Naive thymus-derived CD4-positive, alpha-beta T cell (primary cell): ENCODE measurements at regions not wholly inside any gene's neighbourhood (a gene's known extent, or its start where the extent isn't known, plus 50 kb on each side); places are given as distances from the start of the nearest gene placed in this dataset.
"Not testable (repeated sequence)": the region's sequence is repeated elsewhere in the genome, so short reads cannot be mapped to it uniquely, and the experiment has no call there.

Experiments
- ATAC-seq: fragments of 150-1000 bp; cut with Tn5 transposase; 2 replicates; pipeline ENCODE4 v1.10.0; 2021; ENCODE audit warnings: mild to moderate bottlenecking, moderate library complexity
- CTCF ChIA-PET: fragments of 350-600 bp; sonication (Branson Sonifier 250); formaldehyde crosslinking; loops from one replicate; lab custom pipeline; 2021; ENCODE audit warnings: antibody characterized with exemption; lab: Charles Lee
- POLR2A ChIA-PET: fragments of 350-600 bp; sonication (Branson Sonifier 250); formaldehyde crosslinking; loops from one replicate; lab custom pipeline; 2021; ENCODE audit warnings: antibody characterized with exemption, inconsistent platforms; lab: Charles Lee
- DNase-seq, 9 donors: peaks; one replicate each; pipeline versions ENCODE4 v3.0.0 to v3.0.0-alpha.2; 2020 to 2022; ENCODE audit warnings: mixed read lengths in 1 of 9
- H3K27ac ChIP-seq: one replicate; pipeline ENCODE4 v1.7.0; 2013; ENCODE audit warnings: mild to moderate bottlenecking, low read depth, low read length, moderate library complexity
- H3K27me3 ChIP-seq, 2 donors: one replicate each; pipeline ENCODE4 v1.7.0; 2013; ENCODE audit warnings: low read length in 2 of 2, mild to moderate bottlenecking in 2 of 2, moderate library complexity in 2 of 2; ENCODE audit not compliant: control insufficient read depth in 2 of 2, insufficient read depth in 2 of 2
- H3K36me3 ChIP-seq, 3 experiments: 1 replicate in 2 of 3; 2 replicates in 1 of 3; pipeline ENCODE4 v1.7.0; 2013; ENCODE audit warnings: low read length in 3 of 3, mild to moderate bottlenecking in 3 of 3, moderate library complexity in 1 of 3; ENCODE audit not compliant: insufficient read depth in 3 of 3, control insufficient read depth in 2 of 3
- H3K4me1 ChIP-seq, 2 donors: one replicate each; pipeline ENCODE4 v1.7.0; 2013; ENCODE audit warnings: low read length in 2 of 2, mild to moderate bottlenecking in 2 of 2, moderate library complexity in 1 of 2; ENCODE audit not compliant: control insufficient read depth in 2 of 2, insufficient read depth in 2 of 2
- H3K4me3 ChIP-seq: 2 replicates; pipeline ENCODE4 v1.7.0; 2013; ENCODE audit warnings: mild to moderate bottlenecking, low read length
- H3K9me3 ChIP-seq, 3 experiments: 1 replicate in 2 of 3; 2 replicates in 1 of 3; pipeline ENCODE4 v1.7.0; 2013; ENCODE audit warnings: low read length in 3 of 3; ENCODE audit not compliant: control insufficient read depth in 2 of 3
- H3K27ac Mint-ChIP-seq, 9 donors: one replicate each; pipeline ENCODE4 v1.8.0; 2020 to 2022; ENCODE audit warnings: mixed read lengths in 9 of 9, mild to moderate bottlenecking in 8 of 9, moderate library complexity in 5 of 9, inconsistent platforms in 2 of 9
- H3K27me3 Mint-ChIP-seq, 5 donors: one replicate each; pipeline ENCODE4 v1.8.0; 2021 to 2022; ENCODE audit warnings: mixed read lengths in 5 of 5, mild to moderate bottlenecking in 1 of 5
- H3K36me3 Mint-ChIP-seq, 5 donors: one replicate each; pipeline ENCODE4 v1.8.0; 2020 to 2022; ENCODE audit warnings: mixed read lengths in 5 of 5, mild to moderate bottlenecking in 3 of 5, inconsistent platforms in 1 of 5
- H3K4me1 Mint-ChIP-seq, 7 donors: one replicate each; pipeline ENCODE4 v1.8.0; 2020 to 2022; ENCODE audit warnings: mixed read lengths in 7 of 7, mild to moderate bottlenecking in 3 of 7, inconsistent platforms in 1 of 7
- H3K4me3 Mint-ChIP-seq, 10 donors: one replicate each; pipeline ENCODE4 v1.8.0; 2020 to 2022; ENCODE audit warnings: mild to moderate bottlenecking in 10 of 10, mixed read lengths in 10 of 10, moderate library complexity in 6 of 10, inconsistent platforms in 2 of 10
- H3K9me3 Mint-ChIP-seq, 11 donors: one replicate each; pipeline ENCODE4 v1.8.0; 2020 to 2022; ENCODE audit warnings: mixed read lengths in 11 of 11, mild to moderate bottlenecking in 4 of 11, inconsistent platforms in 1 of 11, moderate library complexity in 1 of 11
- intact Hi-C, 2 donors: fragments of 100-400 bp; cut with micrococcal nuclease; formaldehyde crosslinking; loops; one replicate each; pipeline ENCODE4 v1.15.1; 2023

GRCh38 chr1:233816348-233816747, 88.1 kb upstream of the SLC35F3 start:
- peaks cover 0 to 5% (median 1%) of the 10 kb centered on the region in 11 donors for H3K9me3 Mint-ChIP-seq
- Histone ChIP-seq H3K27ac (no peak overlapping the region), H3K9me3 (no peaks in the 10 kb centered on the region), H3K4me3 (no peak overlapping the region), H3K36me3 (no peaks in the 10 kb centered on the region), H3K27me3 (no peaks in the 10 kb centered on the region), H3K4me1 (no peaks in the 10 kb centered on the region)
- no peak for DNase-seq
- intact Hi-C loops: no loop called here
- no peak overlapping the region for H3K27ac Mint-ChIP-seq
- peaks cover 0 to 31% (median 16%) of the 10 kb centered on the region in 5 donors for H3K27me3 Mint-ChIP-seq
- ChIA-PET CTCF (no interaction called here), POLR2A (no interaction called here)
- ATAC-seq: no peak
- H3K36me3 Mint-ChIP-seq: no peaks in the 10 kb centered on the region
- H3K4me1 Mint-ChIP-seq: no peaks in the 10 kb centered on the region
- H3K4me3 Mint-ChIP-seq: no peak overlapping the region

- intact Hi-C loops: no loop called here
- DNase-seq (no peak), ATAC-seq (no peak)
- no peaks in the 10 kb centered on the region for H3K36me3 Mint-ChIP-seq
- ChIA-PET CTCF (no interaction called here), POLR2A (no interaction called here)
- H3K27ac ChIP-seq: no peak overlapping the region
- no peaks in the 10 kb centered on the region for H3K27me3 ChIP-seq
- no peaks in the 10 kb centered on the region for H3K4me1 ChIP-seq
- peaks cover 0 to 16% (median 12%) of the 10 kb centered on the region in 5 donors for H3K27me3 Mint-ChIP-seq
- H3K36me3 ChIP-seq: no peaks in the 10 kb centered on the region
- no peaks in the 10 kb centered on the region for H3K4me1 Mint-ChIP-seq
- no peak overlapping the region for H3K4me3 Mint-ChIP-seq
- H3K9me3 ChIP-seq: no peaks in the 10 kb centered on the region
- no peak overlapping the region for H3K4me3 ChIP-seq
- peaks cover 0 to 11% (median 4%) of the 10 kb centered on the region in 11 donors for H3K9me3 Mint-ChIP-seq
- H3K27ac Mint-ChIP-seq: no peak overlapping the region
These were observed 85.4 kb upstream of the SLC35F3 start for GRCh38 chr1:233819042-233819441.

- peaks cover 0 to 35% (median 15%) of the 10 kb centered on the region in 11 donors for H3K9me3 Mint-ChIP-seq
- H3K4me3 Mint-ChIP-seq, H3K36me3 ChIP-seq, CTCF ChIA-PET, H3K9me3 ChIP-seq, POLR2A ChIA-PET, intact Hi-C loops, H3K36me3 Mint-ChIP-seq, H3K27ac ChIP-seq, H3K27ac Mint-ChIP-seq, H3K4me1 Mint-ChIP-seq, H3K4me3 ChIP-seq, H3K27me3 ChIP-seq, DNase-seq, H3K4me1 ChIP-seq, ATAC-seq, H3K27me3 Mint-ChIP-seq: not testable (repeated sequence)
These were observed 80.3 kb upstream of the SLC35F3 start for GRCh38 chr1:233824179-233824578.

- H3K4me3 Mint-ChIP-seq, H3K36me3 ChIP-seq, POLR2A ChIA-PET, H3K4me3 ChIP-seq, H3K27me3 ChIP-seq, H3K27ac Mint-ChIP-seq, H3K27me3 Mint-ChIP-seq, H3K4me1 Mint-ChIP-seq, ATAC-seq, H3K36me3 Mint-ChIP-seq, H3K27ac ChIP-seq, H3K4me1 ChIP-seq, intact Hi-C loops, H3K9me3 ChIP-seq, CTCF ChIA-PET, DNase-seq: not testable (repeated sequence)
- H3K9me3 Mint-ChIP-seq: peaks cover 7 to 69% (median 33%) of the 10 kb centered on the region in 11 donors
These were observed 76.5 kb upstream of the SLC35F3 start for GRCh38 chr1:233827937-233828336.

GRCh38 chr1:233828480-233828879, 76.0 kb upstream of the SLC35F3 start:
- ATAC-seq (no peak), DNase-seq (no peak)
- Mint-ChIP-seq H3K27me3 (no peaks in the 10 kb centered on the region), H3K4me1 (no peaks in the 10 kb centered on the region), H3K9me3 (peaks cover 6 to 68% (median 33%) of the 10 kb centered on the region in 11 donors), H3K4me3 (no peak overlapping the region), H3K36me3 (peaks cover 0 to 6% (median 0%) of the 10 kb centered on the region in 5 donors), H3K27ac (no peak overlapping the region)
- no peaks in the 10 kb centered on the region for H3K27me3 ChIP-seq
- no peaks in the 10 kb centered on the region for H3K9me3 ChIP-seq
- no peaks in the 10 kb centered on the region for H3K36me3 ChIP-seq
- H3K4me1 ChIP-seq: no peaks in the 10 kb centered on the region
- intact Hi-C loops: no loop called here
- no peak overlapping the region for H3K27ac ChIP-seq
- CTCF ChIA-PET: no interaction called here
- POLR2A ChIA-PET: interaction anchor here (0.5 kb wide), 1 partner anchor 872 kb away, joined by 3 read pairs; no protein-coding TSS in a partner anchor
- H3K4me3 ChIP-seq: no peak overlapping the region

GRCh38 chr1:233834609-233835008, 69.9 kb upstream of the SLC35F3 start:
- POLR2A ChIA-PET: no interaction called here
- ATAC-seq (no peak), DNase-seq (no peak)
- no peaks in the 10 kb centered on the region for H3K36me3 ChIP-seq
- no peaks in the 10 kb centered on the region for H3K27me3 ChIP-seq
- CTCF ChIA-PET: no interaction called here
- H3K4me3 ChIP-seq: no peak overlapping the region
- H3K4me1 ChIP-seq: no peaks in the 10 kb centered on the region
- H3K27me3 Mint-ChIP-seq: peaks cover 0 to 20% (median 5%) of the 10 kb centered on the region in 5 donors
- peaks cover 0 to 6% (median 0%) of the 10 kb centered on the region in 5 donors for H3K36me3 Mint-ChIP-seq
- H3K9me3 ChIP-seq: no peaks in the 10 kb centered on the region
- intact Hi-C loops: no loop called here
- H3K9me3 Mint-ChIP-seq: peaks cover 2 to 49% (median 14%) of the 10 kb centered on the region in 11 donors
- no peak overlapping the region for H3K27ac ChIP-seq
- H3K4me3 Mint-ChIP-seq: no peak overlapping the region
- H3K27ac Mint-ChIP-seq: no peak overlapping the region
- no peaks in the 10 kb centered on the region for H3K4me1 Mint-ChIP-seq

GRCh38 chr1:233838207-233838606, 66.3 kb upstream of the SLC35F3 start:
- CTCF ChIA-PET, H3K27ac ChIP-seq, intact Hi-C loops, H3K4me1 Mint-ChIP-seq, DNase-seq, H3K36me3 Mint-ChIP-seq, H3K36me3 ChIP-seq, H3K4me3 ChIP-seq, H3K27ac Mint-ChIP-seq, POLR2A ChIA-PET, ATAC-seq, H3K4me3 Mint-ChIP-seq, H3K4me1 ChIP-seq, H3K9me3 ChIP-seq, H3K27me3 ChIP-seq: not testable (repeated sequence)
- H3K9me3 Mint-ChIP-seq: peaks cover 0 to 22% (median 8%) of the 10 kb centered on the region in 11 donors
- H3K27me3 Mint-ChIP-seq: peaks cover 0 to 22% (median 5%) of the 10 kb centered on the region in 5 donors
